ENCODE measurements at regions not wholly inside any gene's neighbourhood (a gene's known extent, or its start where the extent isn't known, plus 50 kb on each side); places are given as distances from the start of the nearest gene placed in this dataset.

DNA sequence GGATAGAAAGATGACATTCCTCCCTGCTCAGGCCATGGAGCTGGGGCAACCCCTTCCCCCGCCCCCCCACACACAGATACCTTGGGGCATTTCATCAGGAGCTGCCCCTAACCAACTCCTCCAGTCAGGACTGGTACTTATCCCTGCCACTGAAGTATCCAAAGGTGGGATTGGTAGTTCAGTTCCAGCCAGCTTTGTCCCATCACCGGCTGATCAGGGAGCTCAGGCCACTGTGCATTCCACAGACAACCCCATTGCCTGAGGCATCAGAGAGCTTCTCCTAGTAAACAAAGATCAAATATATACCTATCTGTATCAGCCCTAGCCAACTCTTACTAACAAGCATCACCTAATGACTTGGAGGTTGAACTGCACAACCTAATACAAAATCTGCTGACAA lies 218.2 kb upstream of the FMR1 start:
- intact Hi-C loops (cut with micrococcal nuclease): no loop called here

DNA sequence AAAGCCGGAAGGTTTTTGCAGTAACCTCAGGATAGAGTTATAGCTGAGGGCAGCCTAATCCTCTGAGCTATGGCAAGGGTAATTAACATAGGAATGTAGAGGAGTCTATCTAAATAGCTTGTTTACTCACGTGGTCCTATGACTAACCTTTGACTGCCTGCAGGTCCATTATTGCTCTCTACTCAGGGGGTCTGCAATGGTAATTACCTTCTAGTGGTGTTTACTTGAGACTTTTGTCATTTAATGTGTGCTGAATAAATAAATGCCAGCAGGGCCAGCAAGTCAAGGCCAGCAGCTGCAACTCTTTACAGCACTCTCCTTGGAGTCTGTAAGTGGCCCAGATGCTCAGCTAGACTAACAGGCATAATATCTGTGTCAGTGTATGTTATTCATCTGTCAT lies 212.7 kb upstream of the FMR1 start:
- intact Hi-C loops (cut with micrococcal nuclease): no loop called here

DNA sequence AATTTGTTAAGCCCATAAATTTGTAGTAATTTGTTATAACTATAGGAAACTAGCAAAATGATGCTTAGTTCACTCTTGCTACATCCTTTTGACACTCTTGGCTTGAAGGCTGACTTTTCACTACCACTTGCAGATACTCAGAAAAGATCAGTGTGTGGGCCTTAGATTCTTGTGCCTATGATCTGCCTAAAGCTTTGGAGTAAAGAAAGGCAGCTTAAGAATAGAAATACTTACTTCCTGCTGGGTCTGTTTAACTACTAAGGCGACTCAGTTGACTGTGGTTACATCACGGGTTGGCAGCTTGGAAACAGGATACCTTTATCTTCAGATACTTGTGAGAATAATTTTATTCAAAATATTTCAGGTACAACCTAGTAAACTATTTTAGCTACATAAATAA lies 201.4 kb upstream of the FMR1 start:
- intact Hi-C loops (cut with micrococcal nuclease): no loop called here

DNA sequence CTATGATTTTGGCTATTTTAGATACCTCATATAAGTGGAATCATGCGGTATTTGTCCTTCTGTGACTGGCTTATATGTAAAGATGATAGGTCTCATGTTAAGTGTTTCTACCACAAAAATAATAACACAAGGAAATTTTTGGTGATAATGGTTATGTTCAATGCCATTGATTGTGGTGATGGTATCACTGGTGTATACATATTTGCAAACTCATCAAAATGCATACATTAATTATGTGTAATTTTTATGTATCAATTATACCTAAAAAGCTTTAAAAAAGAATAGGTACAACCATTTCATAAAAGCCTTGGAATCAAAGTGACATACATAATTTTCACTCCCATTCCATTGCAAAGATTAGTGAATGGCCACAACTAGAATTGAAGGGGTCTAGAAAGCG lies 178.3 kb upstream of the FMR1 start:
- intact Hi-C loops (cut with micrococcal nuclease): no loop called here

DNA sequence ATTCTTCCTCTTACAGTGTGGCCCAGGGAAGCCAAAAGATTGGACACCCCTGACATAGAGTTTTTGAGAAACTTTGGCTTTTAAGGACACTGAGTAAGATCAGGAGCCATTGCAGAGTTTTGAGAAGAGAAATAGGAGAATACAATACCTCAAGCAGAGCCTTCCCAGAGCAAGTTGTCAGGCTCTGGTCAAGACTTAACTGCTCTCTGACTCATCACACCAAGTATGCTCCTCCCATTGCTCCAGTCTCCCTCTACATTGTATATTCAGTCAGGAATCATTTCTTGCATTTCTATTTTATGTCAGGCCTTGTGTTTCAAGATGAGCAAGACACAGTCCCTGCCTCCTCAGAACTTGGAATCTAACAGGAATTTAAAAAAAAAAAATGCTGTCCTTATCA lies 176.4 kb upstream of the FMR1 start:
- intact Hi-C loops (cut with micrococcal nuclease): loop anchor here (5.0 kb wide), 1 partner anchor 177 kb away; the partner anchor contains the start of gene FMR1

DNA sequence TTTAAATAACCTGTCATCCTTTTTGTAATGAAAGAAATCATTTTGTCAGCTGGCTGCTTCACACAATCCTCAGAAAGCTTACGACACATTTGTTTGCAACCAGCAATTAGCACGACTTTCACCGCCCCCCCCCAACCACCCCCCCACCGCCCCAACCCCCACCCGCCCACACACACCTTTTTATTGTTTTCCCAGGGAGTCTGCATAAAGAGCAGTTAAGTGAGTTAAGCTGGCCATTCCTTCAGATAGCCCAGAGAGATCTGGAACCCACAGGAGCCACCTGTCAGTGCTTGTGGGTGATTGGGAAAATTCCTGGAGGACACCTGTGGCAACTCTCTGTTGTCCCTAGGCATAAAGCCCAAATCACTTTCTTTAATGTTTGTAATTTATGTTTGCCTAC lies 175.7 kb upstream of the FMR1 start:
- intact Hi-C loops (cut with micrococcal nuclease): loop anchor here (5.0 kb wide), 1 partner anchor 176 kb away; the partner anchor contains the start of gene FMR1

DNA sequence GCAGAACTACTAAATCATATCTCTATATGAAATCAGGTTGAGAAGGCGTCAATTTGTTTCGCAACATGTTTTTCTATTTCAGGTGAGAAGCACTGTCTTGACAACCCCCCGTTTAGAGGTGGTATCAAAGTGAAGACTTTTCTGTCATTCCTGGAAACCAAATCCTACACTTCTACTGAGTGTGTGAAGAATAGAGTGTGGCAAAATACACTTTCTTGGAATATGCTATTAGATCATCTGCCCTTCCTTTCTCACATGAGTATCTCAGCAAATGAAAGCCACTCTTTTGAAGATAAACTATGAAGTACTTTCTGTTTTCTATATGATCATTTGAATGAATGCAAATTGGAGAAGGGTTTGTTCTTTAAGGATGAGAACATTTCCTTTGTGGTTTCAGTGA lies 174.0 kb upstream of the FMR1 start:
- intact Hi-C loops (cut with micrococcal nuclease): loop anchor here (2.0 to 5.0 kb wide), 2 partner anchors 25 to 175 kb away; partner anchors contain the start of gene FMR1

DNA sequence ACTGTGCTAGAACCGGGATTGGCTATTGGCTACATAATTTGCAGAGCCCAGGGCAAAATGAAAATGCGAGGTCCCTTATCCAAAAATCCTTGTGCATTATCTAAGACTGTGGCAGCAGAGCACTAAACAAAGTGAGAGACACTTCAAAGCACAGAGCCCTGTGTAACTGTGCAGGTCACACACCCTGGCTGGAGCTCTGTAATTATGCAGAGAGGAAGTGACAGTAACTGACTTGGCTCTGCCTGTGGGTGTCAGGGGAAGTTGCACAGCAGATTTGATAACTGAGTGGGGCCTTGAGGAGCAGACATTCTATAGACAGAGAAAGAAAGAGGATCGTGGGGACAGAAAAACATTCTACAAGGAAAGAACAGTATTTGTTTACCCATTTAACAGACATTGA lies 173.5 kb upstream of the FMR1 start:
- intact Hi-C loops (cut with micrococcal nuclease): loop anchor here (2.0 to 5.0 kb wide), 2 partner anchors 25 to 174 kb away; partner anchors contain the start of gene FMR1

DNA sequence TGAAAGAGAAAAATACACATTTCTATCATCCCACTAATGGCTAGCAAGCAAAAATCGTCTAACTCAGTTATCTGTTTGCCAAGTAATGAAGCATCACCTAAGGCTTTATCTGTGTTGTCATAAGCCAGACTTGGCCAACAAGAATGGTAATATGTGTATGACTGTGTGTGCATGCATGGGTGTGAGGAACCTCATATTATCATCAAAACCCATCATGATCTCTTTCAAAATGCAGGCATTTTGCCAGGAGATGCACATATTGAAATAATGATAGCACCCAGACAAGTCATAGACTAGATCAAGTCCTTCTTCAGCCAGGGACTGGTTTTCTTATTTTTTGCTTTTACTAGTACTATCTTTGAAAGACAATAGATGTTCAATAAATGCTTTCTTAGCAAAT lies 172.5 kb upstream of the FMR1 start:
- intact Hi-C loops (cut with micrococcal nuclease): loop anchor here (2.0 to 5.0 kb wide), 2 partner anchors 24 to 173 kb away; partner anchors contain the start of gene FMR1

DNA sequence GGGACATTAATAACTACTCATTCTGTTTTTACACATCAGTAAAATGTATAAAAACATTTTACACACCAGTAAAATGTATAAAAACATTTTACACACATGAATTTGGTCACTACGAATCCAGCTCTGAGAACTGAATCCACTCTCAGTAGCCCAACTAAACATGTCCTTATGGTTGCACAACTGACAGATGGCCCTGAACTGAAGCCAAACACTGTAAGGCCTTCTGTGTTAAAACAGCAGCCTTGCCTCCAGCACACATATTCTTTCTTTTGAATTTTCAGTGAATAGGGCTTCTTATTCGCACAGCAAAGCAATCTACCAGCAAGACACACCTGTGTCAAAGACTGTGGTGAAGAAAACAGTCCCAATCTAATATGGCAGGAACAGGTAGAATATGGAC lies 169.9 kb upstream of the FMR1 start:
- intact Hi-C loops (cut with micrococcal nuclease): no loop called here

DNA sequence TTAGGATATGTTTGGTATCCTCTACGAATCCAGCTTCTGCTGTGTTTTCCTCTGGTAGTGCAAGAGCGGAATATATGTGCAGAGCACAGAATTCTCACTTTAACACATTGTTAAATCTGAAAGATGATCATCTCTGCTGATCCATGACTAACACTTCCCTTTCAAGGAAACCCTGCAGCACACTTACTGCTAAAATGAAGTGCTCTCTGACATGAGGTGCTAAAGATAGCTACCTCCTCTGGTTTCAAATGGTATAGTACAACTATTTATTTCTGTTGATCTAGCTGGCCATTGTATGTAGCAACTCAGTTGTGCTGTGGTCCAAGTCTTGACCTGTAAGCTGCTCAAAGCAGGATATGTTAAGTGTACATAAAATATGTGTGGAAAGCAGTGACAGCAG lies 162.4 kb upstream of the FMR1 start:
- intact Hi-C loops (cut with micrococcal nuclease): no loop called here

DNA sequence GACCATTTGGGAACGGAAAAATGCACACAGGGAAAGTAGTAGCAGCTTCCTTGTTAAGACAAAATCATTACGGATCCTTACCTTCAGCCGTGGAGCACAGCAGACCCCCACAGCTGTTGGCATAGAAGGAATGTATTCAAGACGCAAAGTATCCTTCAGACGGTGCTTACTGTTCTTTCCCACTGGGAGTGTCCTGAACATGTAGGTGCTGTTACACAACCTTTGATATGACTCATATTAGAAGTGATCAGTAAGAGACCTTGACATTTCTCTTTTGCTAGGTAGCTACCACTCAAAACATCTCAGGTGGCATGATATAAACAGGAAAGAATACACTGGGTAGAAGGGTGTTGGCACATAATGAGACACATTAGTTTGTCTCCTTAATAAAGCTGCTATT lies 154.0 kb upstream of the FMR1 start:
- intact Hi-C loops (cut with micrococcal nuclease): no loop called here

DNA sequence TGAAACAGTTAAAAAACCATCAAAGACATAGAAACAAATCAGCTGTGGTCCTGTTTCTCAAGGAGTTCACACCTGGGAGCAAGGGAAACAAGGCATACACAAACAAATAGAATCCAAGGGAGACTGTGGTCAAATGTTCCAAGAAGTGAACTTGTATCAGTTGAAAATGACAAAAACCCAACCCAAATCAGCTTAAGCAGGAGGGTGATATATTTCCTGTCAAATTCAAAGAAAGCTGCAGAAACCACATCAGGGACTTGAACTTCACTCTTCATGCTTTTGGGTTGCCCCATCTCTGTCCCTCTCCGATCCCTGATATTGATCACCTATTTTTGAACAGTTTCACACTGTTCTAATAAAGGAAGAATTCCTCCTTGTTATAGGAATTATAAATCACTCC lies 148.6 kb upstream of the FMR1 start:
- intact Hi-C loops (cut with micrococcal nuclease): loop anchor here (2.0 kb wide), 2 partner anchors 16 to 24 kb away; no protein-coding TSS in a partner anchor

DNA sequence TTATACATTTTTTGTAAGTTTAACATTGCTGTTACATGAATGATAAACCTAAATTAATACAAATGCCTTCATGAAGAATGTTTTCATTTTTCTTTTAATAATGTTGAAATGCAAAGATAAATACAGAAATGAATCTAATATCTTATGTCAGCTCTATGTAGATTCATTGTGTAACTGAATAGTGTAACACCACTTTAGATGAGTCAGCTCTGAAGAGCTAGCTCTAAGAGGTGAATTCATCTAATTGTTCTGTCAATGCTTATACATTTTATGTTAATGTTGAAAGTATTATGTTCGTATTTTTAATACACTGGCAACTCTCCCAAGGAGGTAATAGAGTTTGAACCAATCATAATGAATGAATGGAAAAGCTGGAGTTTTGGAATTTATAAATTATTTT lies 146.9 kb upstream of the FMR1 start:
- intact Hi-C loops (cut with micrococcal nuclease): no loop called here

DNA sequence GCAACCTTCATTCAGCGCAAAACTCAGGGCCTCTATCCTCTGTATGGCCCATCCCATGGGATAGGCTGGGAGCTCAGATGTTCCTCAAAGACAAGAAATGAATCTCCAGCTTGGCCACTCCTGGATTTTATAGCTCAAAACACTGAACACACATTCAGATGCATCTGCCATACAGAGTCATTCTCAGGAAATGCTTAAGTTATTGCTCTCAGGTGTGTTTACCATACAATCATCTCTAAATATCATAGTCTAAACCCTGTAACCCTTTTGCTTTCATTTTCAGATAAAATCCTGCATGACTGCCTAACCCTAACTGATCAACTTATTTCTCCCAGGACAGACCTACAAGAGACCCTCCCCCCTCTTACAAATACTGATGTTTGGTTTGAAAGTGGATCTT lies 140.9 kb upstream of the FMR1 start:
- intact Hi-C loops (cut with micrococcal nuclease): no loop called here

DNA sequence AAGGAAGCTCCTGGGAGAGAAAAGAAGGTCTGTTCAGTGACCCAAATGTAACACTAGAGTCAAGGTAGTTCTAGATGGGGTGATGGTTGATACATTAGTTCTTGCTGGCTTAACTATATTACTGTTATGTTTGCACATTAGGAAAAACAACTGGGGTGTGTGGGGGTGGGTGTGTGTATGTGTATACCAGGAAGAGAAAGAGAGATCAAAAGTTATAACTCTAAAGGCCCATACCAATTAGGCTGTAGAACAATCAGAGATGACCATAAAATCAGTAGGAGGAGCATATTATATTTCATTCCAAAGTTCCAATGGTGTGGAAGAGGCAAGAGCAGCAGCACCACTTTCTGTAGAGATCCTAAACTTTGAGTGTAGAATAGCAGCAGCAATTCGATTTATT lies 134.7 kb upstream of the FMR1 start:
- intact Hi-C loops (cut with micrococcal nuclease): no loop called here

DNA sequence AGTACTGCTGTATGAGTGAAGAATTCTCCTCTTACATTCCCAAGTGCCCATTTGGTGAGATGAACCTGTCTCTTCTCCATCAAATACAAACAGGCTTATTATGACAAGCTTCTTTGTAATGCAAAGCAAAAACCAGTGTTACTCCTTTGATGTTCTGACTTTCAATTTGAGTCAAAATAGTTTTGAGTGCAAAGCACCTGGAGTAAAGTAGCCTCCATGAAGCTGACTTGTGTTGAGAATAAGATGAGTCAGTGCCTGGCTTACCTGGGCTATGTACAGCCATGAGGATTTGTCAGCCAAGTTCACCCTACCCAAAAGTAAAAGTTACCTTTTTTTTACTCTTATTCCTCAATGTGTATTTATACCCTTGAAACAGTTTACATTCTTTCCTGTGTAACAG lies 132.5 kb upstream of the FMR1 start:
- intact Hi-C loops (cut with micrococcal nuclease): loop anchor here (2.0 kb wide), 1 partner anchor 16 kb away; no protein-coding TSS in a partner anchor

DNA sequence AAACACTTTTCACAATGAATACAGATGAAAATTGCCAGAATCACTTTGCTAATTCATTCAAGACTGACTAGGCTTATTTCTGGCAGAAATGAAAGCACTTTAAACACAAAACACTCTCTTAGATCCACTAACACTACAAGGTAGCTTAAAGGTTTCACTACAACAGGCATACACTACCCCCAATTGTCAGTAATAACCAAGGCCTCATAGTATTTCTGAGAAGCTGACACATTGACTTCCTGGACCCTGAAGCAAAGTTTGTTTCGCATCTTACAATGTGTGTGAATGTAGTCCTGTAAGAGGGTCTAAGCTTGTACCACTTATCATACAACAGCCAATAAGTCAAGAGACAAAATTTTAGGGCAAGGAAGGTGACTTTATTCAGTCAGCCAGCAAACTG lies 129.9 kb upstream of the FMR1 start:
- intact Hi-C loops (cut with micrococcal nuclease): no loop called here

DNA sequence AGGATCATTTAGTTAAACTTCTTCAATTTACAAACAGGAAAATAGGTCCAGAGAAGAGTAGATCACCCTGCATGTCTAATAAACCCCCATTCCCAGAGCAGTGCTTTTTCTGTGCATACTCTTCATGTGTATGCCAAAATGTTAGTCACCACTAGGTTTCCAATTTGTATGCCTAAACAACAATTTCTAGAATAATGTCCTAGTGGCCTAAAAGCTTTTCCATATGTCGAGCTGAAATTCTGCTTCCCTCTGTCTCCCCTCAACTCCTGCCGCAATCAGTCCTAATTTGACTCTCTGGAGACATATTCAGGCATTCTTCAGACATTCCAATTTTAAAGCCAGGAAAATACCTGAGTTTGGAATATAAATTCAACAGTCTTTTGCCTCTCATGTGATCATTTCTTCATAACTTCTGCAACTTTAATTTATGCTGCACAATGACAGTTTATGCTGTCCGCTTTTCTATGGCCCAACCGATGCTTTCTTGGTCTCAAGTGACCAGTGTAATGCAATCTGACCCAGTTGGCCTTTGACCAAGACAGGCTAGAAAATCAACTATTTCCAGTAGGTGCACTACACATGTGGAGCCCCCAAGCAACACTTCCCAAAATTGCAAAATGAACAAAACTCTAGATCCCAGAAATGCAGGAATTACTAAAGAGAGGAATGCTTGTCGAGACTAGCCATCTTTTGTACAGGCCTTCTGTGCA lies 122.9 kb upstream of the FMR1 start:
- intact Hi-C loops (cut with micrococcal nuclease): no loop called here

DNA sequence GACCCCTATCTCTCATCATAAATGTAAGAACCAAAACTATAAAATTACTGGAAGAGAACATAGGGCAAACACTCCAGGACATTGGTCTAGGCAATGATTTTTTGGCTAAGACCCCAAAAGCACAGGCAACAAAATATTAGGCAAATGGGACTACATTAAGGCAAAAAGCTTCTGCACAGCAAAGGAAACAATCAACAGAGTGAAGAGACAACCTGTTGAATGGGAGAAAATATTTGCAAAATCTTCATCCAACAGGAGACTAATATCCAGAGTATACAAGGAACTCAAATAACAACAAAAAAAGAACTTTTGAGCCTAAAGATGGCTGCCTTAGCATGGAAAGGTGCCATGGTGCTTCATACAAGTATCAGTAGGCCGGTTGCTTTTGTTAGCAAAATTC lies 111.1 kb upstream of the FMR1 start:
- intact Hi-C loops (cut with micrococcal nuclease): no loop called here

DNA sequence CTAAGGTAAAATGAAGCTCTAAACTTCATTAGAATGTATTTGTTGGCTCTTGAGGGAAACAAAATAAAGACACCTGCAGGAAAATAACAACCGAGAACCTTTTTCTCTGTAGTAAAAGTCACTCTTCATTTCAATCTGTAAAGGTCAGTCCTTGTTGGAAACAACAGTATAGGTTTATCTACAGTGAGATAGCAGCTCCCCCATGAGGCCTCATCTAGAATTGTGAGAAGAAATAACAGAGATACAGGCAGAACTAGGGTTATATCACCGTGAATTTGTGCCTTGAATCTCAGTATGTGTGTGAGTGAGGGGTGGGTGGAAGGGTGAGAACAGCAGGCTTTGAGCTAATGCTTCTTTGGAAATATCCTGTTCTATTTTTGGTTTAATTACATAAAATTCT lies 107.8 kb upstream of the FMR1 start:
- intact Hi-C loops (cut with micrococcal nuclease): loop anchor here (1.0 kb wide), 1 partner anchor 328 kb away; no protein-coding TSS in a partner anchor

DNA sequence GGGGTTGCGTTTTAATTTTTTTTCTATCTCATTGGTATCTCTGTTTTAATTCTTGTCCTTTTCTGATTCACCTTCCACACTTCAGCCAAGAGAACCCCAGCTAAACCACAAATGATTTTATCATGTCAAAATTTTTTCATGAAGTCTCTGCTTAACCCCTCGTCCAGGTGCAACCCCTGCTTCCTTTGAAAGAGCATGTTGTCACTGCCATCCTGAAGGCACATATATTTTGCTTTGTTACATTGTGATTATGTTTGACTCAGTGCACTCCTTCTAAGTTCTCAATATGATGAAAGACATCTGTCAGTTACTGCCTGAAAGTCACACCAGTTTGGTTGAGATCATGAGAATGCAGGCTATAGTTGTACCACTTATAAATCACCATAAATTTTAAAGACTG lies 99.9 kb upstream of the FMR1 start:
- intact Hi-C loops (cut with micrococcal nuclease): no loop called here

DNA sequence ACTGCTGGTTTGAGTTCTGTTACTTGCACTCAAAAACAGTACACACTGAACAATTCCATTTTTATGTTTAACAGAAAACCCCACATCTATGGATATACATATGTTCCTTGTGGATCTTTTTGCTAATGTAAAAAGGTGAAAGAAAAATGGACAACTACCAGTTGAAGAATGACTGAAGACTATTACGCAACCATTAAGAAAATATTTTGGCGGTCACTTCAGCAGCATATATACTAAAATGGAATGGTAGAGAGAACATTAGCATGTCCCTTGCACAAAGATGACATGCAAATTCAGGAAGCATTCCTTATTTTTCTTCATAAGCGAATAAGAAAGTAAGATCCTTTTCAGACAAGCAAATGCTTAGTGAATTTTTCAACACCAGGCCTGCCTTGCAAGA lies 84.6 kb upstream of the FMR1 start:
- intact Hi-C loops (cut with micrococcal nuclease): no loop called here

Measured in T-helper 2 cell treated with Interferon-gamma antibody and Interleukin-4, amounts not matched to agents 100 ng/mL and 5 ng/mL, for 36 hours (primary cell).